ENCODE measurements at regions not wholly inside any gene's neighbourhood (a gene's known extent, or its start where the extent isn't known, plus 50 kb on each side); places are given as distances from the start of the nearest gene placed in this dataset.

GRCh38 chr4:171742436-171742835 lies 70.8 kb upstream of the GALNTL6 start:
- ChIA-PET CTCF (no interaction called here), POLR2A (no interaction called here)
- Histone ChIP-seq H3K4me3 (replicated peaks in 1 of 3; ENCODE audit: insufficient read depth in 1 of 3, low read depth in 1 of 3, low read length in 3 of 3) (no peak overlapping the region), H2AFZ (ENCODE audit: low read depth, low read length) (no peak overlapping the region), H3K36me3 (ENCODE audit: control insufficient read depth in 2 of 2, extremely low read depth in 1 of 2, insufficient read depth in 2 of 2, low read length in 2 of 2) (no peaks in the 10 kb centered on the region), H3K27me3 (ENCODE audit: control insufficient read depth in 2 of 2, insufficient read depth in 2 of 2, low read length in 2 of 2) (no peaks in the 10 kb centered on the region), H3K79me2 (ENCODE audit: control insufficient read depth, insufficient read depth, low read length) (no peaks in the 10 kb centered on the region), H3K9me1 (replicated peaks; ENCODE audit: control insufficient read depth, extremely low read depth, insufficient read depth, low read length) (no peaks in the 10 kb centered on the region), H3K9me3 (replicated peaks; ENCODE audit: control insufficient read depth, insufficient read depth, low read length) (peaks cover 9% of the 10 kb centered on the region), H3K4me2 (ENCODE audit: insufficient read depth, low read length) (no peak overlapping the region), H3K27ac (ENCODE audit: insufficient read depth, low read depth, low read length) (no peak overlapping the region), H4K20me1 (replicated peaks; ENCODE audit: control insufficient read depth, extremely low read depth, insufficient read depth, low read length) (no peaks in the 10 kb centered on the region), H3K9ac (replicated peaks; ENCODE audit: extremely low read depth, insufficient read depth, low read length) (no peak overlapping the region), H3K4me1 (ENCODE audit: control insufficient read depth, extremely low read depth, insufficient read depth, low read length) (no peaks in the 10 kb centered on the region)
- TF ChIP-seq POLR2A (IDR thresholded peaks at IDR 0.05; ENCODE audit: low read depth, low read length), result no peak
- no peak for TF ChIP-seq JUN (IDR thresholded peaks at IDR 0.05; ENCODE audit: borderline replicate concordance, insufficient read depth, insufficient read length, low read depth)
- no peak for TF ChIP-seq FOS (IDR thresholded peaks at IDR 0.05; ENCODE audit: borderline replicate concordance, insufficient read depth, low read length)
- TF ChIP-seq GATA2 (IDR thresholded peaks at IDR 0.05; ENCODE audit: insufficient read depth, insufficient read length, low read depth, low read length), result no peak
- TF ChIP-seq EZH2 (IDR thresholded peaks at IDR 0.05; ENCODE audit: borderline replicate concordance, low read depth, low read length, severe bottlenecking), result no peak
- TF ChIP-seq POLR2AphosphoS5 (IDR thresholded peaks at IDR 0.05; ENCODE audit: insufficient read depth, low read depth, low read length), result no peak
- TF ChIP-seq, protein P1, sequence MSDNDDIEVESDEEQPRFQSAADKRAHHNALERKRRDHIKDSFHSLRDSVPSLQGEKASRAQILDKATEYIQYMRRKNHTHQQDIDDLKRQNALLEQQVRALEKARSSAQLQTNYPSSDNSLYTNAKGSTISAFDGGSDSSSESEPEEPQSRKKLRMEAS (IDR thresholded peaks at IDR 0.05; ENCODE audit: insufficient read depth, insufficient read length), result no peak
- no peak for TF ChIP-seq MYC (IDR thresholded peaks at IDR 0.05; ENCODE audit: low read depth, low read length)
- dilution Hi-C loops (cut with MboI; ENCODE audit: extremely low pct_ligation_motif_present, low sequenced_read_pairs) (no loop called here), intact Hi-C loops (cut with micrococcal nuclease) (no loop called here)
- DNase-seq (ENCODE audit: low read depth, low spot score) (no peak), FAIRE-seq (no peak)
- BruUV-seq (replicated peaks), result no TSS peak

GRCh38 chr4:171727185-171727584 lies 86.0 kb upstream of the GALNTL6 start:
- H3K4me2 ChIP-seq (ENCODE audit: insufficient read depth, low read length), result no peak overlapping the region
- no peaks in the 10 kb centered on the region for H3K27me3 ChIP-seq (ENCODE audit: control insufficient read depth in 2 of 2, insufficient read depth in 2 of 2, low read length in 2 of 2)
- intact Hi-C loops (cut with micrococcal nuclease) (no loop called here), dilution Hi-C loops (cut with MboI; ENCODE audit: extremely low pct_ligation_motif_present, low sequenced_read_pairs) (no loop called here)
- no peaks in the 10 kb centered on the region for H4K20me1 ChIP-seq (replicated peaks; ENCODE audit: control insufficient read depth, extremely low read depth, insufficient read depth, low read length)
- H3K9me1 ChIP-seq (replicated peaks; ENCODE audit: control insufficient read depth, extremely low read depth, insufficient read depth, low read length), result no peaks in the 10 kb centered on the region
- H3K4me3 ChIP-seq (replicated peaks in 1 of 3; ENCODE audit: insufficient read depth in 1 of 3, low read depth in 1 of 3, low read length in 3 of 3), result no peak overlapping the region
- H3K27ac ChIP-seq (ENCODE audit: insufficient read depth, low read depth, low read length), result no peak overlapping the region
- H2AFZ ChIP-seq (ENCODE audit: low read depth, low read length), result no peak overlapping the region
- ChIA-PET POLR2A (no interaction called here), CTCF (no interaction called here)
- H3K36me3 ChIP-seq (ENCODE audit: control insufficient read depth in 2 of 2, extremely low read depth in 1 of 2, insufficient read depth in 2 of 2, low read length in 2 of 2), result no peaks in the 10 kb centered on the region
- no peak for TF ChIP-seq GATA2 (IDR thresholded peaks at IDR 0.05; ENCODE audit: insufficient read depth, insufficient read length, low read depth, low read length)
- no peak for TF ChIP-seq FOS (IDR thresholded peaks at IDR 0.05; ENCODE audit: borderline replicate concordance, insufficient read depth, low read length)
- TF ChIP-seq POLR2AphosphoS5 (IDR thresholded peaks at IDR 0.05; ENCODE audit: insufficient read depth, low read depth, low read length), result no peak
- TF ChIP-seq MYC (IDR thresholded peaks at IDR 0.05; ENCODE audit: low read depth, low read length), result no peak
- TF ChIP-seq POLR2A (IDR thresholded peaks at IDR 0.05; ENCODE audit: low read depth, low read length), result no peak
- no peak for TF ChIP-seq JUN (IDR thresholded peaks at IDR 0.05; ENCODE audit: borderline replicate concordance, insufficient read depth, insufficient read length, low read depth)
- TF ChIP-seq EZH2 (IDR thresholded peaks at IDR 0.05; ENCODE audit: borderline replicate concordance, low read depth, low read length, severe bottlenecking), result no peak
- TF ChIP-seq, protein P1 (IDR thresholded peaks at IDR 0.05; ENCODE audit: insufficient read depth, insufficient read length), result no peak
- H3K4me1 ChIP-seq (ENCODE audit: control insufficient read depth, extremely low read depth, insufficient read depth, low read length), result no peaks in the 10 kb centered on the region
- DNase-seq (ENCODE audit: low read depth, low spot score) (no peak), FAIRE-seq (no peak)
- H3K79me2 ChIP-seq (ENCODE audit: control insufficient read depth, insufficient read depth, low read length), result no peaks in the 10 kb centered on the region
- H3K9me3 ChIP-seq (replicated peaks; ENCODE audit: control insufficient read depth, insufficient read depth, low read length), result no peaks in the 10 kb centered on the region
- no TSS peak for BruUV-seq (replicated peaks)
- no peak overlapping the region for H3K9ac ChIP-seq (replicated peaks; ENCODE audit: extremely low read depth, insufficient read depth, low read length)
